HG02981 (cell line): ENCODE measurements at regions not wholly inside any gene's neighbourhood (a gene's known extent, or its start where the extent isn't known, plus 50 kb on each side); places are given as distances from the start of the nearest gene placed in this dataset.

Source experiments
- ATAC-seq: cut with Tn5 transposase; IDR thresholded peaks from one replicate; pipeline ENCODE4 v1.9.1; 2021; ENCODE audit warnings: mild to moderate bottlenecking, moderate library complexity; ENCODE audit not compliant: unreplicated experiment

DNA sequence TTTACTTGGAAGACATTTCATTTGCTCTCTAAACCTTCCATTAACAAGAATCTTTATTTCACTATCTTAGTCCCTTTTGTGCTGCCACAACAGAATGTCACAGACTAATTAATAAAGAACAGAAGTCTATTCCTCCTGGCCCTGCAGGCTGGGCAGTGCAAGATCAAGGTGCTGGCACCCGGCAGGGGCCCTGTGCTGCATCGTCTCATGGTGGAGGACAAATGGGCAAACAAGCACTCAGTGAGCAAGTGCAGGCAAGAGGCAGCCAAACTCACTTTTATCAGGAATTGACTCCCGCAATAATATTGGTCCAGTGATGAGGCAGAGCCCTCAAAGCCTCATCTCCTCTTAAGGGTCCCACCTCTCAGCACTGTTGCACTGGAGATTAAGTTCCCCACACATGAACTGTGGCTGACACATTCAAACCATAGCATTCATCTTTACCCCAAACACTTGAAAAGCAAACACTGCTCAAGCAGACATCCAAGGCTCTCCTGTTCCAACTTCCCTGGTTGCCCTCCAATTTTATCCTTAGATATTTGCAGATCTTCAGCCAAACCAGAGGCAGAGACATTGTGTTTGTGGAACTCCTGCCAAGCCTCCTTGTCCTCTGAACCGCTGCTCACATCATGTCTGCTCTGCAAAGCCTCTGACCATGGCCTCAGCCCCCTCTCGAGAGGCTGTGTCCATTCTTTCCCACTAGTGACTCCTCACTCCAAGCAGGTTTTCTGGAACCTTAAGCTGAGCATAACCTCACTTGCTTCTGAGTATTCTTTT, 404.4 kb upstream of the SOX11 start:
- ATAC-seq: no peak

- no peak for ATAC-seq
These were observed 401.2 kb upstream of the SOX11 start for GRCh38 chr2:5290900-5291546.

GRCh38 chr2:5304640-5305039, 387.5 kb upstream of the SOX11 start:
- no peak for ATAC-seq

GRCh38 chr2:5315041-5315440, 377.1 kb upstream of the SOX11 start:
- ATAC-seq: no peak

- ATAC-seq: no peak
These were observed 376.7 kb upstream of the SOX11 start for GRCh38 chr2:5315512-5315911.

DNA sequence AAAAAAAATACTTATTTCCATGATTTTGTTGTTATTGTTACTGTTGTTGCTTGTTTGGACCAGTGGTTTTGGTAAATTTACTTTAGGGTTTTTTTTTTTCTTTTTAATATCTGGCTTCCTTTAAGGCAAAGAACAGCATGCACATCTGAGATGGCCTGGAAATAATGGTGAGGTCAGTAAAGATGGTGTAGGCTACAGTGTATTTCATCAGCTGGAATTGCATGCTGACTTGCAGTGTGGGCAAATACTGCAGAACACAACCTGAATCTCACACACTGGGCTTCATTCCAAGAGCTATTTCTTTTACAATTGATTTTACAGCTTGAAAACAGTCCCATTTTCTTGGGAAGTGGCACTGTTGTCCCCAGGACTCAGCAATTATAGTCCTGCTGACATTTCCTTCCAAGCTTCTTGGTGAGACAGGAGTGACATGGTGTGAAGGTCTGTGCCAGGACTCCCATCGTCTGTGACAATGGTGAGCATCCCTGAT, 376.1 kb upstream of the SOX11 start:
- no peak for ATAC-seq

- no peak for ATAC-seq
These were observed 372.7 kb upstream of the SOX11 start for GRCh38 chr2:5319493-5319892.

DNA sequence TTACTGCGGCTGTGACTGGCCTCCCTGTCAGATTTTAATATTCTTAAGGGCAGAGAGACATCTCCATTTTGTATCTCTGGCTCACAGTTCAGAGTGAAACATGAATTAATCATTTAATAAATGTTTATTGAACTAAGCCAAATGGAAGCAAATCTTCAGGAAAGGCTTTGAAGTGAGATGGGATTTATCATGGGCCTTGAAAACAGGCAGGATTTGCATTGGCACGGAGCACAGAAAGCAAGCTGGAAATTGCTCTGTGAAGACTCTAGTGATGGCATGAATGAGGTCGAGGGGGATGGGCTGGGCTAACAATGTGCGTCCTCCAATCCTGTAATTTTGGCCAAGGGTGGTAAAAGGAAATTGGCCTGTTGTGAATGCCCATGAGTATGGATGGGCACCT, 369.8 kb upstream of the SOX11 start:
- ATAC-seq: no peak

GRCh38 chr2:5325523-5325922, 366.7 kb upstream of the SOX11 start:
- no peak for ATAC-seq

- ATAC-seq: no peak
These were observed 363.4 kb upstream of the SOX11 start for GRCh38 chr2:5328826-5329225.

DNA sequence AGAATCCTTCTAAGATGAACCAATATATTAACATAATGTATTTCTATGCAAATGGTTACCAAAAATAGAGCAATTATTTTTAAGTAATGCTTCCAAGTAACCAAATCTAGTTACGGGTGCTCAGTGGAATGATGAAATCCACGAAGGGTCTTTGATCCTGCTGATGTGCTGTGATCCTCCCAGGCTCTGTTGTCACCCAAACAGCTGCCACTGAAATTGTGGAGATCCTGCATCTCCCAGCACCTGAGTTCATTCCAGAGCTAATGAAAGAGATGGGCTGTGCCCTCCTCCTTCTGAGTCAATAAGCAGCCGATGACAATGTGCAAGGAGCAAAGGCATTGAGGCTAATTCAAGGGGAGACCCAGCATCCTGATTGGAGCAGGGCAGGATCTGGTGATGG, 362.4 kb upstream of the SOX11 start:
- ATAC-seq: no peak

DNA sequence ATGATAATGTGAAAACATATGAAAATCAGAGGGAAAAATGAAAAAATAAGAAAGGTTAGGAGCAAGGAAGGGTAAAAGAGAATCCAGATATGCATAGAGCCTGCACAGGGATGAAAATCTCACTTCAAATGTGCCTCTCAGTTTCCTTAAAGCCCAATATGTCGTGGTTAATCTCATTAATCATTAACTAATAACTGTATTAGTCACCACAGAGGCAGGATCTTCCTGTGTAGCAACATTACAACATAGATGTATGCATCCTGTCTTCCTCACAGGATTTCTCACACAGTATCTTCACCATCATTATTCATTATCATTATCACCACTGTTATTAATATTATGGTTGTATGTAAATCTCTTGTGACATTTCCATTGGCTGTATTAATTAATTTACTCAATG, 361.2 kb upstream of the SOX11 start:
- no peak for ATAC-seq

- ATAC-seq: no peak
These were observed 359.3 kb upstream of the SOX11 start for GRCh38 chr2:5332925-5333324.

DNA sequence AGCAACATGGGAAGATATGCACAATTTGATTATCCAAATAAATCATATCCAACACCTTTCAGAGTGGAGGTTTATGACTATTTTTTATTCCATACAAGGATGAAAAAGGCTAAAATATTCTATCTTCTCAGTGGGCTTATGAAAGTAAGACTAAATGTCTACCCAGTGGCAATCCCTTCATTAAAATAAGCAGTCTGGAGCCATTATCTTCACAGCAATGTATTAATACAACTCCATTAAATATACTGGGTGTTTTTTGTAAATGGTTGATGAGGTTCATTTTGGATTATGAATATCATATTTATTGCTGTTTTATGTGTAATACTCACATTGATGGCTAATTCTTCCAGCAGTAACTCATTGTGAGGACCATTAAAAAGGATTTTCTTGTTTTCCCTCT, 352.7 kb upstream of the SOX11 start:
- ATAC-seq: no peak

GRCh38 chr2:5343785-5344335, 348.3 kb upstream of the SOX11 start:
- no peak for ATAC-seq

- ATAC-seq: no peak
These were observed 339.9 kb upstream of the SOX11 start for GRCh38 chr2:5352286-5352685.

- no peak for ATAC-seq
These were observed 338.6 kb upstream of the SOX11 start for GRCh38 chr2:5353565-5353964.

DNA sequence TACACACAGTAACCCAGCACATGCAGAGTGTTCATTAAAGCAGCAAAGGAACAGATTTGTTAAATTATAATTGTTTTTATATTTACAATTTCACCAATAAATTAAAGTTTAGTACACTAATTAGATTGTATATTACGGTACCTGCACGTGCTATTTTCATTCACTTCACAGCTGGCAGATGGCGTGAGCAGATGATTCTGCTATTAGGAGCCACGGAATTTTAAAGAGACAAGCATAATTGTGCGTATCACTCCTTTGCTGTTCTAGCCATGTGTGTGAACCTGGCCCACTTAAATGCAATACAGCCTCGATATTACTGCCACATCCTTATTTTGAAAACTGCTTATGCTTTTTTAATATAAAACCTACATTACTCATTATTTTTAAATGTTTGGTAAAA, 332.8 kb upstream of the SOX11 start:
- ATAC-seq: no peak

- no peak for ATAC-seq
These were observed 332.1 kb upstream of the SOX11 start for GRCh38 chr2:5360081-5360480.

DNA sequence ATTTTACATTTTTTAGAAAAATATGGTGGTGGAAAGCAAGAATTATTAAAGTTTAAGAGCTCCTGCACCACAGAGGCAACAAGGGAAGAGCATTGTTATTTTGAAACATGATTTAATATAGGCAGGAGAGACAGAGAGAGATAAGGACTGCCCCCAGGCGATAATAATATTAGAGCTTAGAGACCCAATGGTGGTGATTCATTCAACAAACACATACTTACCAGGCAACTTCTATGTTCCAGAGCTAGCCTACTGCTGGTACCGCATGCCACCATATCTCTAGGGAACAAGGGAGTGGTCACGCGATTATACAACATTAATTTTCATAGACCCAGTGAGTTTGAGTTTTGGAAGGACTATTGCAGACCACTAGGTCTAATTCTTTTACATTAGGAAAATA, 327.8 kb upstream of the SOX11 start:
- ATAC-seq: no peak

DNA sequence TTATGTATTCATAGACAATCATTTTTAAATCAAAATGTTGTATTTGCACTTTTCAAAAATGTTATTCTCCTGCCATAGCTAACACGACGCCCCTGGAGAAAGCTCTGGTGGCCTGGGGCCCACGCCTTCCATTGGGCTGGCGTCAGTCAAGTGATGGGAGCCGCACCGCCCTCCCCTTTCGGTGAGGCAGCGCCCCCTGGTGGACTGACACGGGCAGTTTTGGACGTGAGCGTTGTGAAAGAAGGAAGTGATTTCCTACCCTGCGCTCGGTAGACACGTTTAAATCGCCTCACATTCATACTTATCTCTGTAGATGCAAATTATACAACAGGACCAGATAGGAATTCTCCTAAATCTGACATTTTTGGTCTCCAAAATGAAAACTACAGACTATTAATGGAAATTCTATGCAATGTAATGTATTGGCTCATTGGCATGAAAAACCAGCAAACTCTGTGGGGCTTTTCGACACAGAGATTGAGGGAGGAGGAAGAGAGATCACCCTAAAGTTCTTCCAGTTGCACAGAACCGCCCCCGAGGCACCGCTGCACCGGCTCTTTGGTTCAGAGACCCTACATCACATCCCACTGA, 326.2 kb upstream of the SOX11 start:
- ATAC-seq: peak; percentile 97

DNA sequence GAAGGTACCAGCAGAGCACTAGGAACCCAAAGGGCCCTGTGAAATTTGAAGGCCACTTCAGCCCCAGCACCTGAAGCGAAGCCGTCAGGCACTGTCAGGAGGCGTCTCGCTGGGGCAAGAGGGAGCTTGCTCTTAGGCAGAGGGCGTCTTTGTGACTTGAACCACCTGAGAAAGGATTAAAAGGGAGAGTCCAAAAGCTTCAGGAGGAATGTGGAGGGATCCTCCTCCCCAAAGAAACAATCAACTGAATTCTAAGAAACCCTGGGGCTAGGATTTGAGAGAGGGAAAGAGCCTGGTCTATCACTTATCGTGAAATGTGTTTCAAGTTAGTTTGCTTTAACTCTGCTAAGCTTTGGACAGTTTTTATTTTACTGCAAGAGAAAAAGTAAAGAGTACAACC, 324.9 kb upstream of the SOX11 start:
- no peak for ATAC-seq
